ENCODE measurements at regions not wholly inside any gene's neighbourhood (a gene's known extent, or its start where the extent isn't known, plus 50 kb on each side); places are given as distances from the start of the nearest gene placed in this dataset.

- Histone ChIP-seq H3K4me3 (no peak overlapping the region), H3K4me2 (no peak overlapping the region), H3K27me3 (ENCODE audit: insufficient read depth) (no peaks in the 10 kb centered on the region), H3F3A (replicated peaks; ENCODE audit: low read depth) (no peaks in the 10 kb centered on the region), H3K79me2 (replicated peaks; ENCODE audit: insufficient read depth) (no peaks in the 10 kb centered on the region), H3K36me3 (ENCODE audit: insufficient read depth) (no peaks in the 10 kb centered on the region), H3K27ac (ENCODE audit: low read depth) (no peak overlapping the region), H2AFZ (no peak overlapping the region), H3K9me2 (ENCODE audit: insufficient read depth) (no peaks in the 10 kb centered on the region), H4K20me1 (replicated peaks; ENCODE audit: insufficient read depth) (no peaks in the 10 kb centered on the region), H3K4me1 (ENCODE audit: insufficient read depth) (no peaks in the 10 kb centered on the region)
- ATAC-seq (no peak), DNase-seq (ENCODE audit: low spot score) (no peak)
- Mint-ChIP-seq H3K27ac (no peak overlapping the region), H3K4me3 (no peak overlapping the region), H3K4me1 (peaks cover 14% of the 10 kb centered on the region), H3K27me3 (ENCODE audit: insufficient read depth, low read depth, poor library complexity) (no peaks in the 10 kb centered on the region), H3K36me3 (ENCODE audit: low read depth) (no peaks in the 10 kb centered on the region), H3K9me3 (peaks cover 2% of the 10 kb centered on the region; the same call in 1 of the 3 replicates)
- TF ChIP-seq CTCF (conservative IDR thresholded peaks at IDR 0.05; ENCODE audit: low read depth in 2 of 2): no peak
- no peak for TF ChIP-seq EZH2phosphoT487 (IDR thresholded peaks at IDR 0.05; ENCODE audit: unreplicated experiment)
- no peak for TF ChIP-seq JUNB (IDR thresholded peaks at IDR 0.05; ENCODE audit: unreplicated experiment)
- TF ChIP-seq ZNF331 (CRISPR knock-in tag; IDR thresholded peaks at IDR 0.05; ENCODE audit: low read depth): no peak
- TF ChIP-seq, protein P1, sequence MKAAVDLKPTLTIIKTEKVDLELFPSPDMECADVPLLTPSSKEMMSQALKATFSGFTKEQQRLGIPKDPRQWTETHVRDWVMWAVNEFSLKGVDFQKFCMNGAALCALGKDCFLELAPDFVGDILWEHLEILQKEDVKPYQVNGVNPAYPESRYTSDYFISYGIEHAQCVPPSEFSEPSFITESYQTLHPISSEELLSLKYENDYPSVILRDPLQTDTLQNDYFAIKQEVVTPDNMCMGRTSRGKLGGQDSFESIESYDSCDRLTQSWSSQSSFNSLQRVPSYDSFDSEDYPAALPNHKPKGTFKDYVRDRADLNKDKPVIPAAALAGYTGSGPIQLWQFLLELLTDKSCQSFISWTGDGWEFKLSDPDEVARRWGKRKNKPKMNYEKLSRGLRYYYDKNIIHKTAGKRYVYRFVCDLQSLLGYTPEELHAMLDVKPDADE (IDR thresholded peaks at IDR 0.05): no peak
- TF ChIP-seq EZH2 (IDR thresholded peaks at IDR 0.05; ENCODE audit: low read depth, unreplicated experiment): no peak
- TF ChIP-seq, protein P2, sequence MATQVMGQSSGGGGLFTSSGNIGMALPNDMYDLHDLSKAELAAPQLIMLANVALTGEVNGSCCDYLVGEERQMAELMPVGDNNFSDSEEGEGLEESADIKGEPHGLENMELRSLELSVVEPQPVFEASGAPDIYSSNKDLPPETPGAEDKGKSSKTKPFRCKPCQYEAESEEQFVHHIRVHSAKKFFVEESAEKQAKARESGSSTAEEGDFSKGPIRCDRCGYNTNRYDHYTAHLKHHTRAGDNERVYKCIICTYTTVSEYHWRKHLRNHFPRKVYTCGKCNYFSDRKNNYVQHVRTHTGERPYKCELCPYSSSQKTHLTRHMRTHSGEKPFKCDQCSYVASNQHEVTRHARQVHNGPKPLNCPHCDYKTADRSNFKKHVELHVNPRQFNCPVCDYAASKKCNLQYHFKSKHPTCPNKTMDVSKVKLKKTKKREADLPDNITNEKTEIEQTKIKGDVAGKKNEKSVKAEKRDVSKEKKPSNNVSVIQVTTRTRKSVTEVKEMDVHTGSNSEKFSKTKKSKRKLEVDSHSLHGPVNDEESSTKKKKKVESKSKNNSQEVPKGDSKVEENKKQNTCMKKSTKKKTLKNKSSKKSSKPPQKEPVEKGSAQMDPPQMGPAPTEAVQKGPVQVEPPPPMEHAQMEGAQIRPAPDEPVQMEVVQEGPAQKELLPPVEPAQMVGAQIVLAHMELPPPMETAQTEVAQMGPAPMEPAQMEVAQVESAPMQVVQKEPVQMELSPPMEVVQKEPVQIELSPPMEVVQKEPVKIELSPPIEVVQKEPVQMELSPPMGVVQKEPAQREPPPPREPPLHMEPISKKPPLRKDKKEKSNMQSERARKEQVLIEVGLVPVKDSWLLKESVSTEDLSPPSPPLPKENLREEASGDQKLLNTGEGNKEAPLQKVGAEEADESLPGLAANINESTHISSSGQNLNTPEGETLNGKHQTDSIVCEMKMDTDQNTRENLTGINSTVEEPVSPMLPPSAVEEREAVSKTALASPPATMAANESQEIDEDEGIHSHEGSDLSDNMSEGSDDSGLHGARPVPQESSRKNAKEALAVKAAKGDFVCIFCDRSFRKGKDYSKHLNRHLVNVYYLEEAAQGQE (IDR thresholded peaks at IDR 0.05; ENCODE audit: unreplicated experiment): no peak
- TF ChIP-seq ZNF114 (CRISPR knock-in tag; IDR thresholded peaks at IDR 0.05): no peak
- TF ChIP-seq STAT1 (IDR thresholded peaks at IDR 0.05; ENCODE audit: unreplicated experiment): no peak
- TF ChIP-seq CREB1 (CRISPR knock-in tag; IDR thresholded peaks at IDR 0.05; ENCODE audit: low read depth): no peak
- no peak for TF ChIP-seq NANOG (IDR thresholded peaks at IDR 0.05; ENCODE audit: borderline replicate concordance)
- TF ChIP-seq ZNF462 (CRISPR knock-in tag; IDR thresholded peaks at IDR 0.05): no peak
- TF ChIP-seq POLR2AphosphoS5 (IDR thresholded peaks at IDR 0.05; ENCODE audit: low read depth): no peak
These were observed 55.5 kb upstream of the TOPAZ1 start for GRCh38 chr3:44186111-44186672.
